ENCODE measurements at regions not wholly inside any gene's neighbourhood (a gene's known extent, or its start where the extent isn't known, plus 50 kb on each side); places are given as distances from the start of the nearest gene placed in this dataset.

GRCh38 chr6:166838987-166839386 lies 117.4 kb downstream of the RNASET2 start:
- TF ChIP-seq CTCF (IDR thresholded peaks at IDR 0.05), result no peak
- no peak for TF ChIP-seq POLR2A (IDR thresholded peaks at IDR 0.05)
- no peak for TF ChIP-seq EP300 (IDR thresholded peaks at IDR 0.05)

All from tibial nerve (tissue), 4 donors.